Sigmoid colon (tissue), 4 donors: ENCODE measurements at regions not wholly inside any gene's neighbourhood (a gene's known extent, or its start where the extent isn't known, plus 50 kb on each side); places are given as distances from the start of the nearest gene placed in this dataset.

ENCODE experiments used
- CTCF ChIP-seq, 4 experiments: fragments of 450-650 bp in 3 of 4; fragments of 200-600 bp in 1 of 4; IDR thresholded peaks; one replicate each; pipeline ENCODE4 v1.5.1; 2016 to 2019; ENCODE audit warnings: antibody characterized with exemption in 4 of 4, mild to moderate bottlenecking in 3 of 4, moderate library complexity in 2 of 4
- EP300 ChIP-seq, 4 donors: sonication (generic); formaldehyde crosslinking; IDR thresholded peaks; one replicate each; pipeline ENCODE4 v1.6.1; 2017; ENCODE audit warnings: antibody characterized with exemption in 4 of 4
- POLR2A ChIP-seq, 2 donors: fragments of 450-650 bp; IDR thresholded peaks; one replicate each; pipeline ENCODE4 v1.6.1; 2016; ENCODE audit warnings: antibody characterized with exemption in 2 of 2, mild to moderate bottlenecking in 2 of 2, moderate library complexity in 2 of 2

DNA sequence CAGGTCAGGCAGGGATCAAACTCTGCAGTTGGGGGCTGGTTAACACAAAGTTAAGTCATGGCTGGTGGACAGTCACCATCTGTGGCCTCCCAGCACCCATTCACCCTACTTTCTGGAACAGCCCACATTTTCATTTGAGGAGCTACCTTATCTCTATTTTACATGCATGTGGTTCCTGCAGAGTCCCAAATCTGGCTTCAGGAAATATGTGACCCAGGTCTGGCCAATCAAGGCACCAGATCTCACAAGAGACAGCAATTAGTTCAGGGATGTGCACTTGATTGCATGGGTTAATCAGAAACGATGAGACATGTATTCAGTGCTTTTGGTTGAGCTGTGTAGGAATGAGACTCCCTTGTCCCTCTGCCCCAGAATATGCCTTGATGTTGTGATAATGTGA lies 170.9 kb downstream of the NR2F2 start:
- no peak for TF ChIP-seq CTCF (IDR thresholded peaks at IDR 0.05)
- TF ChIP-seq EP300 (IDR thresholded peaks at IDR 0.05) = no peak
- no peak for TF ChIP-seq POLR2A (IDR thresholded peaks at IDR 0.05)
